ENCODE measurements at regions not wholly inside any gene's neighbourhood (a gene's known extent, or its start where the extent isn't known, plus 50 kb on each side); places are given as distances from the start of the nearest gene placed in this dataset.
"Not testable (repeated sequence)": the region's sequence is repeated elsewhere in the genome, so short reads cannot be mapped to it uniquely, and the experiment has no call there.

DNA sequence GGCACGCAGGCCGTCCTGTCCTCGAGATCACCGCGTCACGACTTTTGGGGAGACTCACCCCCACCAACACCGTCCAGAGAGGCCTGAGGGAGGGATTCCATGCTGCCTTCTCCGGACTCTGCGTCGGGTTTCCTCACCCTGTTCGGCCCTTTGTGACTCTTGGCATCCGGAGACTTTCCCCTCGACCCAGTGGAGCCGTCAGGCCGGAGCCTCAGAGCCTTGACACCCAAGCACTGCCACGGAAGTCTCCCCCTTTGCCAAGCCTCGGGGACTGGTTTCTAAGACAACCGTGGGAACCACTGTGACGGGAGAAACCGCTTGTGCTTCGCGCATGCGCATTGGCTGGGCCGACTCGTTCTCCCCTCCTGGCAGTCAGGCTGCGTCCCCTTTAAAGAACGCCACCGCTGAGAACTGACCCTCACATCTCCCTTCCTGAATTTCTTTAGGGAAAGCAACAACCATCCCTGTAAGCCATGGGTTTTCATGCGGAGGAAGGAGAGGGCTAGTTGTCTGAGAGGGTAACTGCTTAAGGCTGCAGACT, 672.7 kb downstream of the SPATA31A7 start:
- TF ChIP-seq, protein P1, sequence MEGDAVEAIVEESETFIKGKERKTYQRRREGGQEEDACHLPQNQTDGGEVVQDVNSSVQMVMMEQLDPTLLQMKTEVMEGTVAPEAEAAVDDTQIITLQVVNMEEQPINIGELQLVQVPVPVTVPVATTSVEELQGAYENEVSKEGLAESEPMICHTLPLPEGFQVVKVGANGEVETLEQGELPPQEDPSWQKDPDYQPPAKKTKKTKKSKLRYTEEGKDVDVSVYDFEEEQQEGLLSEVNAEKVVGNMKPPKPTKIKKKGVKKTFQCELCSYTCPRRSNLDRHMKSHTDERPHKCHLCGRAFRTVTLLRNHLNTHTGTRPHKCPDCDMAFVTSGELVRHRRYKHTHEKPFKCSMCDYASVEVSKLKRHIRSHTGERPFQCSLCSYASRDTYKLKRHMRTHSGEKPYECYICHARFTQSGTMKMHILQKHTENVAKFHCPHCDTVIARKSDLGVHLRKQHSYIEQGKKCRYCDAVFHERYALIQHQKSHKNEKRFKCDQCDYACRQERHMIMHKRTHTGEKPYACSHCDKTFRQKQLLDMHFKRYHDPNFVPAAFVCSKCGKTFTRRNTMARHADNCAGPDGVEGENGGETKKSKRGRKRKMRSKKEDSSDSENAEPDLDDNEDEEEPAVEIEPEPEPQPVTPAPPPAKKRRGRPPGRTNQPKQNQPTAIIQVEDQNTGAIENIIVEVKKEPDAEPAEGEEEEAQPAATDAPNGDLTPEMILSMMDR (IDR thresholded peaks at IDR 0.05 in 4 of 5, conservative IDR thresholded peaks at IDR 0.05 in 1 of 5) = not testable (repeated sequence)
- TF ChIP-seq POLR2A (IDR thresholded peaks at IDR 0.05) = not testable (repeated sequence)
